OCI-M1 (cell line): ENCODE measurements at regions not wholly inside any gene's neighbourhood (a gene's known extent, or its start where the extent isn't known, plus 50 kb on each side); places are given as distances from the start of the nearest gene placed in this dataset.

Experiments
- DNase-seq: peaks from one replicate; lab custom pipeline; 2025; lab: John Stamatoyannopoulos, UW

DNA sequence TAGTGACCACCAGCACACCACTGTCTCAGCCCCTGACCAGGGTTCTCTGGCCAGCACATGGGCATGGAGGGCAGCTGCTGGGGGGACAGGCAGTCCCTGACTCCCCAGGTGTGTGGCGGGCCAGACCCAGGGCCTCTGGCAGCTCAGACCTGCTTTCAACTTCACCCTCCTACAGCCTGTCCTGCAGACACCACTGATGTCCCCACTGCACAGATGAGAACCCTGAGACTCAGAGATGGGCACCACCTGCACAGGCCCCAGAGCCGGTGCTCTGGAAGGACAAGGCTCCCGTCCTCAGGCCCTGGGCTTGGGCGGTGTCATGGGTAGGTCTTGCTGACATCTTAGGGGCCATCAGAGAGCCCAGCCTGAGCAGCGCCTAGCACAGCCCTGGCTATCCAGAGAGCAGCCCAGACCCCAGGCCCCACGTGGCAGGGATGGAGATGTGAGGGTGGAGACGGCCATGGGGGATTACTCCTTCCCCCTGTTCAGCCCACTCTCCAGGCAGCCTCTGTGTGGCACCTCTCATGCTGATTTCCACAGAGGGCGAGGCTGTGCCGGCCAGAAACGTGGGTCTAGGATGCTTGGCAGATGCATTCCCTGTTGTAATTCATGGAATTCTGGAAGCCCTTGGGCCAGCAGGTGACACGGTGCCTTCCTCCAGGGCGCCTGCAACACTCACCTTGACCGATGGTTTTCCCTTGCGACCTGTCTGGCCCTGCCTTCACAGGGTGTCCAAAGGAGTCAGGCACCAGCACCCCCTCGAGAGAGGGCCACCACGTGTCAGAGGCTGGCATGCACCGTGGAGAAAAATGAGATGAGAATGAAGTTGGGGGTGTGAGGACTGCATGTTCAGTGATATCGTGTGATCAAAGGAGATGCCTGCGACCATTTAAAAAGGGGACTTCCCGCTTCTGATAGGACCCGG lies 61.2 kb upstream of the GLI2 start:
- DNase-seq = no peak

DNA sequence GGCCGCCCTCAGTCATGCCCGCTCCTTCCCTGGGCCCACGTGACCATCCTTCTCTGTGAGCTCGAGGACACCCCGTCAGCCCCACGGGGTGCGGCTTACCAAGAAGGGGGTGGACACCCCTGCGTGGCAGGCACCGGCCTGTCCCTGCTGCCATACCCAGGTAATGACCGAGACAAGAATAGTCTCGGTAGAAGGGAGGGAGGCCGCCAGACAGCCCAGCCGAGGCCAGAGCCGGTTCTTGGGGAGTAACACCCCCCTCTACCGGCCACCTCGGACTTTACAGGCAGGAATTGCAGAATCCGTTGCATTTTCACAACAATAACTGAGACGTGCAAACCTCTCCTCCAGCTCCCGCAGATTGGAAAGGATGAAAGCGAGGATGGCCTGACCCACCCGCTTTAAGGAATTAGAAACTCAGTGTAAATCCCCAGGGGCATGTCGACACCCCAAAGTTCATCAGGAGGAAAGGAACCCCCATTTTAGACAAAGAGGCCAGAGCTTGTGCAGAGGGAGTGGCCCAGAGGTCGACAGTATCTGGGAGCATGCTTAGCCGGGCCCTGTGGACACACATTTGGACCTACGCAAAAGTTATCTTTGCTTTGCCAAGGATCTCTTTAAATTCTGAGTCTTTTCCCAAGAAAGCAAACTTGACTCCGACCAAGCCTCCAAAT lies 60.1 kb upstream of the GLI2 start:
- peak; percentile 51 for DNase-seq

DNA sequence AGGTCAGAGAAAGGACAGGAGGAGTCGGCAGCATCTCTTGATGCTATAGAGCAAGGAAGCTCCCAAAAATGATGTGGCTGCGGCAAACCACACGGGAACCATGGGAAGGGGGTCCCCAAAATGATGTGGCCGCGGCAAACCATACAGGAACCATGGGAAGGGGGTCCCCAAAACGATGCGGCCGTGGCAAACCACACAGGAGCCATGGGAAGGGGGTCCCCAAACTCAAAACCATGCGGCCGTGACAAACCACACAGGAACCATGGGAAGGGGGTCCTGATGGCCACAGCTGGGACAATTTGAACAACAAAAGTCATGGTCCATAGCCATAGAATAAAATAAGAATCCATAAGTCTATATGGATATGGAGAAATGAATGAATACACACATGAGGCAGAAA lies 58.4 kb upstream of the GLI2 start:
- no peak for DNase-seq

DNA sequence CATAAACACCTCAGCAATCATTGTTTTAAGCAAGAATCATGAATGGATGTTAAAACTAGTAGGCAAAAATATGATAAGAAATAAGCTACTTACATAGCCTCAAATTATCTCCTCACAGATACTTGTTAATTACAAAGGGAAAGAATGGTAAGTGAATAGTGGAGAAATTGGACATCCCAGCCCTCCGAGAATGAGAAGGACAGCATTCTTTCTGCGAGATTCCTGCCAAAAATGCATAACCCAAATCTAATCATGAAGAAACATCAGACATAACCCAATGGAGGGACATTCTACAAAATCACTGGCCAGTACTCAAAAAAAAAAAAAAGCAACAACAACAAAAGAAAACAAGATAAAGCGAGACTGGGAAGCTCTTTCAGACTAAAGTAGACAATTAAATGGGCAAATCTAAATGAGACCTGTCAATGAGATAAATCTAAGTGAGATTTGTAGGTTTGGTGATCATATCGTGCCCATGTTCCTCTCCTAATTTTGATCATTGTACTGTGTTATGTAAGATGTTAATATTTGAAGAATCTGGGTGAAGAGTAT lies 57.9 kb upstream of the GLI2 start:
- no peak for DNase-seq

DNA sequence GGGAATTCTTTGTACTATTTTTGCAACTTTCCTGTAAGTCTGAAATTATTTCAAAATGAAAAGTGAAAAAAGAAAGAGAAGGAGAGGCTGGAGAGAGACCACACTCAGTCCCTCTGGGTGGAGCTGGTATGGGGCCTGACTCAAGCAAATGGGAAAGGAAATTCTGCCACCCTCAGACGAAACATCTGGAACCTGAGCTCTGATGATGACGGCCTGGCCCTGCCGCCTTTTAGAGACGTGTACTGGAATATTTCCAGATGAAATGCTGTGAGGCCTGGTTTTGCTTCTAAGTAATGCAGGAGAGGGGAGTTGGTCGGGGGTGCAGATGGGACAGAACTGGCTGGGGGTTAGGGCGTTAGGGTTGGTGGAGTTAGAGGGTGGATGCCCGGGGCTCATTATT lies 57.4 kb upstream of the GLI2 start:
- DNase-seq = no peak

DNA sequence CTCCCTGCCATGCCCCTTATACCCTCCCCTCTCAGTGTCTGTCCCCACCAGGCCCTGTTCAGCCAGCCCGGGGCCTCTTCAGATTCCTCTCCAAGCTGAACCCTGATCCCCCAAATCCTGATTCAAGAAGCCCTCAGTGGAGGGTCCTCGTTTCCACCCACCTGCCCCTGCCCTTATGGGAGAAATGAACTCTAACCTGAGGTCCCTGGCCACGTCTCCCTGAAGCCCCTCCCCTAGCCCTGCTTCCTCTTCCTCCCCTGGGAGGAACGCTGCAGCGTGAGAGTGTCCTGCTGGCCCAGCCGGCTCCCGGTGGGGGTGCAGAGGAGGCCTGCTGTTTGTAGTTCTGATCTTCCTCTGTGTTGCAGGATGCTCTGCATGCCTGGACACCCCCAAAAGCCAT lies 56.7 kb upstream of the GLI2 start:
- DNase-seq = no peak

DNA sequence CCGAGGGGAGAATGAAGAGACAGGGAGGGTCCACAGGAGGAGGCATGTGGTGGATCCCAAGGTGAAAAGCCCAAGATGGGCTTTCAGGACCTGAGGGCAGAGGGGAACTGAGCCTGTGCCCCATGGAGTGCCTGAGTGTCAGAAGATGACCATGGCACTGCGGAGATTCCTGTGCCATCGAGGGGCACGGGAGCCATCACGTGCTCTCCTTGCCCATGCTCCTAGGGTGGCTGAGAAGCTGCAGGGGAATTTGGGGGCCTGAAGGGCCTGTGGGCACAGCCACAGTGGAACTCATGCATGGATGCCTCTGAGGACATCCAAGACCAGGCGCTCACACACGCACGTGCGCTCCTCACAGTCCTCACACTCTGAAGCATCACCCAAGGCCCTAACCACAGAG lies 56.1 kb upstream of the GLI2 start:
- DNase-seq = no peak

DNA sequence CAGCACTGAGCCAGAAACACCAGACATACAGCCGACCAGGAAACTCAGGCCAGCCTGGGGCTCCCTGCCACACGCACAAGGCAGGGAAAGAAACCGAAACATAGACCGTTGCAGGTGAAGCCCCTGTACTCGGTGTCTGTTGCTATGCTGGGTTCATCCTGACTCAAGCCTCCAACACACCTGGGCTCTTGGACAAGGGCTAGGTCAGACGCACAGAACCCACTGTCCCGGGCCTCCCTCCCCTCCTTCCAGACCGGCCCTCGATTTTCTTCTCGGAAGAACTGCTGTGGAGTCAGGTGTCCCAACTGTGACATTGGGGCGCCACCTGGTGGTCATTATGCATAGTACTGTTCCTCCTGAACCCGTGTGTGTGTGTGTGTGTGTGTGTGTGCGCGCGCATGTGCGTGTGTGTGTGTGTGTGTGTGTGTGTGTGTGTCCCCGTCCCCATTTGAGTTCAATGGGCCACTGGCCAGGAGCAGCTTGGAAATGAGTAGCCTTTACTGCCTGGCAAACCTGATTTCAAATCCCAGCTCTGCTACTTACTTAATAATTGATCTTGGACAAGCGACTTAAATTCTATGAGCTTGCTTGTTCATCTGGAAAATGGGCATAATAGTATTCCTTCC lies 55.4 kb upstream of the GLI2 start:
- DNase-seq = peak; percentile 83

DNA sequence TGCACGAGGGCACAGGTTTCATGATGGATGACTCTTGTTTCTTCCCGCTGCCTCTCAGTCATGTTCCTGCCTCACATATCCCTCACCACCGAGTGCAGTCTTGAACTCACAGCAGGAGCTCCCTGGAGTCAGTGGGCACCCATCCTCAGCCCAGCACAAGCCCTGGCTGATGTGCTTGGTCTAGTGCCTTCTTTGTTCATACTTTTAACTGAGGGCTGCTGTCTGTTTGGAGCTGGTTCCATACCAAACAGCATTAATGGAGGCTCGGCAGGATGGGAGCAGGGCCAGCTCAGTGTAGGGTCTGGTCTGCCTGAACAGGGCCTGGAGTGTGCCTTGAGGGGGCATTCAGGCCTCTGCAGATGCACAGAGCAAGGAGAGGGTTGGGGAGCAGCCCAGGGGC lies 54.5 kb upstream of the GLI2 start:
- DNase-seq = no peak

DNA sequence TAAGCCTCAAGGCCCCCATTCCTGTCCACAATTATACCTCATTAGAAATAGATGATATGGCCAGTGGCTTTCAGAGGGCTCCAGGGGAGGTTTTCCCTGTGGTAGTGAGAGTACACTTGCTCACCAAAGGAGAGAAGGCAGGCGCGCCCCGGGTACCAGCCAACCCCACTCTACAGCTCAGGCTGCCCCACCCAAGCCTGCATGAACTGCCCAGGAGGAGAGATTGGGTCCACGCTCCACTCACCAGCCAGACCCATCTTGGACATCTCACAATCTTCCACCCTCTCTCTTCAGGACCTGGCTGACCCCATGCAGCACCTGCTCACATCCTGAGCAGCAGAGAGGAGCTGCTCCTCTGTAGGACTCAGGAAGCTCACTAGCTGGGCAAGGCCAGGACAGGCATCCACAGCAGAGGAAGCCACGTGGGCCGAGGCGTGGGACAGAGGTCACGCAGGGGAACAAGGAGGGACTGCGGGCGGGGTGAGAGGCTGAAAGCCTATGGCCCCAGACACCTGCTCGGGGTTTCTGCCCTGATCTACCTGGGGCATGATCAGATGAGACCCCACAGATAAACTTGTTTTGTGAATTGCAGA lies 53.9 kb upstream of the GLI2 start:
- no peak for DNase-seq

DNA sequence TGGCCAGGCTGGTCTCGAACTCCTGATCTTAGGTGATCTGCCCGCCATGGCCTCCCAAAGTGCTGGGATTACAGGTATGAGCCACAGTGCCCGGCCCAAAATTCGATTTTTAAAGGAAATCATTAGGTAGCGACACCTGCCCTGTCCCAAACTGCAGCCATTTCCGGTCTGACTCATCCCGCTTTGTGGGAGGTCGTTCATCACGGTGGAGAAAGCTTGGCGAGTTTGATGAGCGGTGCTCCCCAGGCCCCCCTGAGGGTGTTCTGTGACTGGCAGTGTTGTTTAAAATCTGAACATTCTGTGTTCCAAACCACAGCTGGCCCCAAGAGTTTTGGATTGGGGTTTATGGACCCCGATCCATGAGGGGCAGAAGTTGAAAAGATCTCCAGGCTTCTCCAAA lies 53.0 kb upstream of the GLI2 start:
- no peak for DNase-seq

DNA sequence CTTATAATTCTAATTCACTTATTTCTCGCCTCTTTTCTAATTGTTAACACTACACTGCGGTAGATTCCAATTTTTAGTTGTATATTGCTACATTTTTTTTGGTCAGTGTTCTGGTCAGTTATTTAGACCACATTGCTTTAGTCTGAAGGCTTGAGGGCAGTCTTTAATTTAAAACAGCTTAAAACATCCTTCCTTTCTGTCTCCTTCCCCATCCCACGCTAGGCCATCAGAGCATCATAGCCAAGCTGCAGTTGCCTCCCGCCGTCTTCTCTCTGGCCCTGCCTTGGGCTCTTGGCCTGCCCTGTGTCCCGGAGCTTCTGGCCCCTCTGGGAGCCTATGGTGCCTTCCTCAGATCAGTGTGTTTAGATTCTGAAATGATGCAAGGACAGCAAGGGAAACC lies 52.6 kb upstream of the GLI2 start:
- DNase-seq = no peak

DNA sequence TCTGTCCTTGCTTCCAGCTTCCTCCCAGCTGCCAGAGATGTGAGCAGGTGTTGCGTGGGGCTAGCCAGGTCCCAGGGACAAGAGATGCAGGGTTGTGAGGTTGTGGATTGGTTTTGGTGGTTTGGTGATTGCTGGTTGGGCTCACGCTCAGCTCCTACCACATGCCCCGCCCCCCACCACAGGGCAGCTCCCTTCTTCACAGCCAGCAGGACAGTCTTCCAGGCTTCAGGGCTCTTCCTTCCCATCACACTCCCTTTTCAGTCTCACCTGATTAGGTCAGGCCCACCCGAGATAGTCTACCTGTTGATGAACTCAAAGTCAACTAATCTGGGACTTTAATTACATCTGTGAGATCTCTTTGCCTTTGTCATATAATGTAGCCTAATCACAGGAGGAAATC lies 52.0 kb upstream of the GLI2 start:
- DNase-seq = no peak

DNA sequence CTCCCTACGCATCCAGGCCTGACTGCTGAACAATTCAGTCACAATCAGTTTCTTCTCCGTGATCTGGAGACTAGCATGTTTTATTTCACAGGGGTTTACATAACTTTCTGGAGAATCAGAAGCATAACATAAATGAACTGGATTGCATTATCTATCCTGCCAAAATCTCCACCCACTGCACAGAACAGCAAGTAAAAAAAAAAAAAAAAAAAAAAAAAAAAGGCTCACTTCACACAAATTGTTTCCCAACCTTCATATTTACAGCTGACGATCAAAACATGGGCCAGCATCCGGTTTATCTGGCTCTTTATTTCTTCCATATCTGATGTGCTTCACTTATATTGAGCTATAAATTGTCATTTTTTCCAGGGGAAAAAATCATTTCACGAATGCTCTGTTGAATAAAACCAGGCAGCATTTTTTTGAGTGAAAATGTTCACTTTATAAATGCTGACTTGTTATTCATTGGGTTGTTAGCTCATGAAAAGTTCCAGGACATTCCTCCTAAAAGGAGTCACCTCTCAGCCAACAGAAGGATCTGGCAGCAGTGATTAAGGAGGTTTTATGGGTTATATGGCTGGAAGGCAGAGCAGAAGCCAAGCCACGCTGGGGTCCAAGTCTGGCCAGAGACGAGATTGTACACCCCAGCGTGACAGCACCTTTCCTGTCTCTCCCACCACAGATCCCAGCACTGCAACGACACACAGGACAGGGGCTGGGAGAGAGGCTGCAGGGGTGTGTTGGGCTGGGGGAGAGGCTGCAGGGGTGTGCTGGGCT lies 51.2 kb upstream of the GLI2 start:
- DNase-seq = no peak

DNA sequence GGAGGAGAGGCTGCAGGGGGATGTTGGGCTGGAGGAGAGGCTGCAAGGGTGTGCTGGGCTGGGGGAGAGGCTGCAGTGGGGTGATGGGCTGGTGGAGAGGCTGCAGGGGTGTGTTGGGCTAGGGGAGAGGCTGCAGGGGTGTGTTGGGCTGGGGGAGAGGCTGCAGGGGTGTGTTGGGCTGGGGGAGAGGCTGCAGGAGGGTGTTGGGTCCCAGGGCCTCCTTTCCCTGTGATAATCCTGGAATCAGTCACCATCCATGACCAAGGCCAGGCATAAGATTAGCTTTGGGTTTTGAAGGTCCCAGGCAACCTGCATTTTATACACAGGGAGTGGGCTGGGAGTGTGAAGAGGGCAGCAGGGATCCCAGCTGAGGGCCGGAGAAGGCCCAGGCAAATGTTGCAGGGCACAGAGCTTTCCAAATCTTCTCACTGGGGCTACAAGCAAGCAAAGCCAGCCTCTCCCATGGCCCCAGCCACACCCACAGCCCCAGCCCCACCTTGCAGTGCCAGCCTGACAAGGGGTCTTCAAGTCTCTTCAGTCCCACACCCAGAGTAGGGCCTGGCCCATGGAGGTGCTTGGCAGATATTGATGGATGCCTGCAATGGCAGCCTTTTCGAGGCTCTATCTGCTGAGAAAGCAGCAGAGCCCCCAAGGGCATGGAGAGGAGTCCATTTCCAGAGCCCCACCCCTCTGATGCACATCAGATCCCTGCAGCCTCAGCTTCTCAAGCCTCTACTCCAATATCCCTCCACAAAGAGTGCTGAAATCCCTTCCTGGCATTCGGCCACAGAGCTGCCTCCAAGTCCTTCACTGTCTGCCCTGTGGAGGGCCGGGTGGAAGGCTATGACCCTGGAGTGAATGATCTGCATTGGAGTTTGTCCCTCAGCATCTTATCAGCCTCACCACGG lies 50.3 kb upstream of the GLI2 start:
- no peak for DNase-seq
